GM21515 (cell line): ENCODE measurements at regions not wholly inside any gene's neighbourhood (a gene's known extent, or its start where the extent isn't known, plus 50 kb on each side); places are given as distances from the start of the nearest gene placed in this dataset.

Experiments used
- ATAC-seq: cut with Tn5 transposase; IDR thresholded peaks from one replicate; pipeline ENCODE4 v1.9.1; 2021; ENCODE audit not compliant: unreplicated experiment

- no peak for ATAC-seq
Observed at GRCh38 chr13:51518827-51519226, 65.4 kb upstream of the WDFY2 start.

- ATAC-seq, result no peak
Observed at GRCh38 chr13:51519771-51520216, 64.5 kb upstream of the WDFY2 start.

- ATAC-seq, result no peak
Observed at GRCh38 chr13:51520524-51520923, 63.7 kb upstream of the WDFY2 start.

- ATAC-seq, result no peak
Observed at GRCh38 chr13:51523082-51523518, 61.2 kb upstream of the WDFY2 start.

GRCh38 chr13:51524312-51524711 lies 60.0 kb upstream of the WDFY2 start:
- no peak for ATAC-seq

GRCh38 chr13:51524829-51525566 lies 59.3 kb upstream of the WDFY2 start:
- ATAC-seq, result no peak

- no peak for ATAC-seq
Observed at GRCh38 chr13:51525567-51526167, 58.6 kb upstream of the WDFY2 start.

GRCh38 chr13:51526202-51526601 lies 58.1 kb upstream of the WDFY2 start:
- ATAC-seq, result no peak

GRCh38 chr13:51532736-51533197 lies 51.5 kb upstream of the WDFY2 start:
- ATAC-seq, result no peak

GRCh38 chr13:51534041-51534817 lies 50.0 kb upstream of the WDFY2 start:
- peak; percentile 72 for ATAC-seq
